ENCODE measurements at regions not wholly inside any gene's neighbourhood (a gene's known extent, or its start where the extent isn't known, plus 50 kb on each side); places are given as distances from the start of the nearest gene placed in this dataset.

DNA sequence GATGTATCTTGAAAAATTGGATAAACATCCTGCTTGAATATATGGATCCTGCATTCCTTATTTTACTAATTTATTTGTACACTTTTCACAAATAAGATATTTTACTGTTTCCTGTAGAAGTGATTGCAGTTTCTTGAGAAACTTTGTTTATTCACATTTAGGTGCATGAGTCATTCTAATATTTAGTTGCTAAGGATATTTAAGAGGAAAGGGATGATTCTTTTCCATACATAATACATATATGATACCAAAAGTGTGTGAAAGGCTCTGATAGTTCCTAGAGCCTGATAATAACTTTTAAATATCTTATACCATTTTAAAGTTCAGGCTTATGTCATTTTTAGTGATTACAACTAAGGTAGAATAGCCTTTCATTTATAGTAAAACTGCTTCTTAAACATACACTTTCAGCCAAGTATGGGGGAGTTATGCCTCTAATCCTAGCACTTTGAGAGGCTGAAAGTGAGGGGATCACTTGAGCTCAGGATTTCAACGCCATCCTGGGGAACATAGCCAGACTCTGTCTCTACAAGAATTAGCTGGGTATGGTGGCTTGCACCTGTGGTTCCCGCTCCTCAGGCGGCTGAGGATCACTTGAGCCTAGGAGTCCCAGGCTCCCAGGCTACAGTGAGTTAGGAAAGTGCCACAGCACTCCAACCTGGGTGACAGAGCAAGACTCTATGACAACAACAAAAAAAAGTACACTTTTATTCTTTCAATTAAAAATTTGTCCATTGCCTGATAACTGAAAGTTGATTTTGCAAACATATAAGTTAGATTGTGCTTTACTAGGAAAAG lies 262.6 kb upstream of the LRIG3 start:
- no peak overlapping the region for H3K27ac ChIP-seq (ENCODE audit: low read length)
- no peaks in the 10 kb centered on the region for H3K36me3 ChIP-seq (ENCODE audit: control insufficient read depth, insufficient read depth, low read length)
- no TSS peak for BruUV-seq (replicated peaks)
- intact Hi-C loops (cut with micrococcal nuclease; ENCODE audit: unreplicated experiment) (no loop called here), in situ Hi-C loops (cut with HindIII; ENCODE audit: low pct_unique_long_range_greater_than_20kb, low sequenced_read_pairs) (no loop called here)
- ATAC-seq (no peak), DNase-seq (ENCODE audit: low read depth, low spot score) (no peak)
- H3K27me3 ChIP-seq (ENCODE audit: control insufficient read depth, insufficient read depth, low read length), result no peaks in the 10 kb centered on the region; the same call in 1 of the 2 replicates
- no peaks in the 10 kb centered on the region for H3K4me1 ChIP-seq (ENCODE audit: control insufficient read depth, insufficient read depth, low read length)
- CTCF ChIA-PET, result no interaction called here
- no peaks in the 10 kb centered on the region for H3K9me3 ChIP-seq (ENCODE audit: control insufficient read depth, insufficient read depth, low read depth, low read length)
- no peak for TF ChIP-seq SIN3A (IDR thresholded peaks at IDR 0.05; ENCODE audit: borderline replicate concordance, insufficient read depth, low read depth, low read length)
- no peak for TF ChIP-seq TCF7L2 (IDR thresholded peaks at IDR 0.05; ENCODE audit: low read depth, low read length)
- TF ChIP-seq POLR2AphosphoS5 (IDR thresholded peaks at IDR 0.05; ENCODE audit: low read depth, low read length), result no peak
- TF ChIP-seq, protein P1, sequence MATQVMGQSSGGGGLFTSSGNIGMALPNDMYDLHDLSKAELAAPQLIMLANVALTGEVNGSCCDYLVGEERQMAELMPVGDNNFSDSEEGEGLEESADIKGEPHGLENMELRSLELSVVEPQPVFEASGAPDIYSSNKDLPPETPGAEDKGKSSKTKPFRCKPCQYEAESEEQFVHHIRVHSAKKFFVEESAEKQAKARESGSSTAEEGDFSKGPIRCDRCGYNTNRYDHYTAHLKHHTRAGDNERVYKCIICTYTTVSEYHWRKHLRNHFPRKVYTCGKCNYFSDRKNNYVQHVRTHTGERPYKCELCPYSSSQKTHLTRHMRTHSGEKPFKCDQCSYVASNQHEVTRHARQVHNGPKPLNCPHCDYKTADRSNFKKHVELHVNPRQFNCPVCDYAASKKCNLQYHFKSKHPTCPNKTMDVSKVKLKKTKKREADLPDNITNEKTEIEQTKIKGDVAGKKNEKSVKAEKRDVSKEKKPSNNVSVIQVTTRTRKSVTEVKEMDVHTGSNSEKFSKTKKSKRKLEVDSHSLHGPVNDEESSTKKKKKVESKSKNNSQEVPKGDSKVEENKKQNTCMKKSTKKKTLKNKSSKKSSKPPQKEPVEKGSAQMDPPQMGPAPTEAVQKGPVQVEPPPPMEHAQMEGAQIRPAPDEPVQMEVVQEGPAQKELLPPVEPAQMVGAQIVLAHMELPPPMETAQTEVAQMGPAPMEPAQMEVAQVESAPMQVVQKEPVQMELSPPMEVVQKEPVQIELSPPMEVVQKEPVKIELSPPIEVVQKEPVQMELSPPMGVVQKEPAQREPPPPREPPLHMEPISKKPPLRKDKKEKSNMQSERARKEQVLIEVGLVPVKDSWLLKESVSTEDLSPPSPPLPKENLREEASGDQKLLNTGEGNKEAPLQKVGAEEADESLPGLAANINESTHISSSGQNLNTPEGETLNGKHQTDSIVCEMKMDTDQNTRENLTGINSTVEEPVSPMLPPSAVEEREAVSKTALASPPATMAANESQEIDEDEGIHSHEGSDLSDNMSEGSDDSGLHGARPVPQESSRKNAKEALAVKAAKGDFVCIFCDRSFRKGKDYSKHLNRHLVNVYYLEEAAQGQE (IDR thresholded peaks at IDR 0.05; ENCODE audit: insufficient read depth in 1 of 2, low read depth in 2 of 2, low read length in 1 of 2), result no peak
- TF ChIP-seq CTCF (IDR thresholded peaks at IDR 0.05), result no peak
- H3K4me3 ChIP-seq (ENCODE audit: low read depth in 2 of 2, low read length in 2 of 2), result no peak overlapping the region
- POLR2A ChIA-PET, result no interaction called here

- no peak for DNase-seq (ENCODE audit: low read depth, low spot score)
- H3K4me3 ChIP-seq (ENCODE audit: low read depth in 2 of 2, low read length in 2 of 2), result no peak overlapping the region
- no peaks in the 10 kb centered on the region; the same call in 1 of the 2 replicates for H3K27me3 ChIP-seq (ENCODE audit: control insufficient read depth, insufficient read depth, low read length)
- no TSS peak for BruUV-seq (replicated peaks)
- no peak for TF ChIP-seq SIN3A (IDR thresholded peaks at IDR 0.05; ENCODE audit: borderline replicate concordance, insufficient read depth, low read depth, low read length)
- no peak for TF ChIP-seq TCF7L2 (IDR thresholded peaks at IDR 0.05; ENCODE audit: low read depth, low read length)
- TF ChIP-seq, protein P1 (IDR thresholded peaks at IDR 0.05; ENCODE audit: insufficient read depth in 1 of 2, low read depth in 2 of 2, low read length in 1 of 2), result no peak
- no peak for TF ChIP-seq POLR2AphosphoS5 (IDR thresholded peaks at IDR 0.05; ENCODE audit: low read depth, low read length)
- TF ChIP-seq CTCF (IDR thresholded peaks at IDR 0.05), result no peak
- CTCF ChIA-PET, result no interaction called here
- H3K27ac ChIP-seq (ENCODE audit: low read length), result no peak overlapping the region
- no peaks in the 10 kb centered on the region for H3K36me3 ChIP-seq (ENCODE audit: control insufficient read depth, insufficient read depth, low read length)
- in situ Hi-C loops (cut with HindIII; ENCODE audit: low pct_unique_long_range_greater_than_20kb, low sequenced_read_pairs), result no loop called here
- POLR2A ChIA-PET, result no interaction called here
- no peaks in the 10 kb centered on the region for H3K9me3 ChIP-seq (ENCODE audit: control insufficient read depth, insufficient read depth, low read depth, low read length)
- intact Hi-C loops (cut with micrococcal nuclease; ENCODE audit: unreplicated experiment), result no loop called here
- H3K4me1 ChIP-seq (ENCODE audit: control insufficient read depth, insufficient read depth, low read length), result no peaks in the 10 kb centered on the region
- no peak for ATAC-seq
Measured at GRCh38 chr12:59182191-59182590, 261.9 kb upstream of the LRIG3 start.
